ENCODE measurements at regions not wholly inside any gene's neighbourhood (a gene's known extent, or its start where the extent isn't known, plus 50 kb on each side); places are given as distances from the start of the nearest gene placed in this dataset.

GRCh38 chr6:14694308-14694707, 551.6 kb upstream of the JARID2 start (continued):
- TF ChIP-seq ZHX2 (IDR thresholded peaks at IDR 0.05; ENCODE audit: low read depth) (no peak), ZHX2 (CRISPR knock-in tag; IDR thresholded peaks at IDR 0.05; ENCODE audit: borderline replicate concordance) (no peak), ZNF547 (CRISPR knock-in tag; IDR thresholded peaks at IDR 0.05) (no peak)

- no peak for ATAC-seq
- Histone ChIP-seq H3K4me1 (ENCODE audit: insufficient read depth, low read length) (no peaks in the 10 kb centered on the region), H3K4me2 (ENCODE audit: low read depth, low read length) (no peak overlapping the region), H3K27me3 (ENCODE audit: control insufficient read depth in 1 of 2, insufficient read depth in 2 of 2, low read length in 2 of 2) (no peaks in the 10 kb centered on the region), H3K27ac (ENCODE audit: extremely low read length, insufficient read depth, low read length) (no peak overlapping the region), H2AFZ (ENCODE audit: low read length) (no peak overlapping the region), H3K79me2 (ENCODE audit: insufficient read depth, low read length) (no peaks in the 10 kb centered on the region), H3K9me3 (ENCODE audit: low read length) (no peaks in the 10 kb centered on the region), H3K9ac (ENCODE audit: insufficient read depth, low read depth, low read length) (no peak overlapping the region), H4K20me1 (ENCODE audit: insufficient read depth, low read length) (no peaks in the 10 kb centered on the region), H3K4me3 (replicated peaks in 1 of 3; ENCODE audit: insufficient read depth in 1 of 3, low read depth in 2 of 3, low read length in 3 of 3) (no peak overlapping the region), H3K36me3 (replicated peaks in 1 of 2; ENCODE audit: control insufficient read depth in 1 of 2, insufficient read depth in 2 of 2, low read length in 2 of 2) (no peaks in the 10 kb centered on the region)
- CTCF ChIA-PET (ENCODE audit: low intra/inter-chr PET ratio, low total read pairs), result no interaction called here
- intact Hi-C loops (cut with micrococcal nuclease; ENCODE audit: unreplicated experiment), result no loop called here
- DNase-seq (ENCODE audit: low spot score), result no peak
- FAIRE-seq, result no peak
- no TSS peak for BruUV-seq (replicated peaks)
- WGBS (ENCODE audit: low lambda C conversion rate), result 56% methylated on average over 6 of the region's 6 CpGs
- POLR2A ChIA-PET, result no interaction called here
- in situ Hi-C loops (cut with HindIII; ENCODE audit: extremely low pct_ligation_motif_present, low pct_unique_long_range_greater_than_20kb), result no loop called here
- TF ChIP-seq HNF1B (CRISPR knock-in tag; IDR thresholded peaks at IDR 0.05), result no peak
- no peak for TF ChIP-seq ZNF879 (CRISPR knock-in tag; IDR thresholded peaks at IDR 0.05)
- no peak for TF ChIP-seq LBX2 (CRISPR knock-in tag; IDR thresholded peaks at IDR 0.05; ENCODE audit: borderline replicate concordance)
- no peak for TF ChIP-seq ZBTB8A (CRISPR knock-in tag; IDR thresholded peaks at IDR 0.05; ENCODE audit: borderline replicate concordance, low read depth)
- no peak for TF ChIP-seq HMGXB3 (CRISPR knock-in tag; IDR thresholded peaks at IDR 0.05; ENCODE audit: borderline replicate concordance)
- no peak for TF ChIP-seq RELA (CRISPR knock-in tag; IDR thresholded peaks at IDR 0.05)
- no peak for TF ChIP-seq ZNF282 (IDR thresholded peaks at IDR 0.05; ENCODE audit: partially characterized antibody)
Observed at GRCh38 chr6:14695579-14695978, 550.3 kb upstream of the JARID2 start.

Data from HepG2 (cell line).